ENCODE measurements at regions not wholly inside any gene's neighbourhood (a gene's known extent, or its start where the extent isn't known, plus 50 kb on each side); places are given as distances from the start of the nearest gene placed in this dataset.

DNA sequence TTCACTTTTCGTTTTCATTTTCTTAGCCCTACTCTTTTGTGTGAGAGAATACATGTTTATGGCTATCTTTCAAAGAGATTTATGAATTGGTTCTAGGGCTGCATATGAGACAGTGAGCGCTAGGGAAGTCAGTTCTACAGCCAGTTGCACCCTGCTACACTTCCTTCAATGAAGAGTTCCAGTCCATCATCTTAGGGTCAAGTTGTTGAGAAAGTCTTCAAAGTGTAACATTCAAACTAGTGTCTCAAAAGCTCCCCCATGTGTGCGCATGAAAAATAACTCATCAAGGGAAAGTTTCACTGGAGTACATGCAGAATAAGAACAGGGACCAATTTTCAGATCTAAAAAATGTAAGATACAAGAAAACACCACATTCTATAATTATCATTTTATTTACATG lies 317.2 kb downstream of the DEPDC1B start (continued):
- 0 out of 2 replicates have a peak, but pooled peaks have one; percentile 11 for TF ChIP-seq ATF7 (IDR thresholded peaks at IDR 0.05; ENCODE audit: low read depth)
- TF ChIP-seq, protein P1, sequence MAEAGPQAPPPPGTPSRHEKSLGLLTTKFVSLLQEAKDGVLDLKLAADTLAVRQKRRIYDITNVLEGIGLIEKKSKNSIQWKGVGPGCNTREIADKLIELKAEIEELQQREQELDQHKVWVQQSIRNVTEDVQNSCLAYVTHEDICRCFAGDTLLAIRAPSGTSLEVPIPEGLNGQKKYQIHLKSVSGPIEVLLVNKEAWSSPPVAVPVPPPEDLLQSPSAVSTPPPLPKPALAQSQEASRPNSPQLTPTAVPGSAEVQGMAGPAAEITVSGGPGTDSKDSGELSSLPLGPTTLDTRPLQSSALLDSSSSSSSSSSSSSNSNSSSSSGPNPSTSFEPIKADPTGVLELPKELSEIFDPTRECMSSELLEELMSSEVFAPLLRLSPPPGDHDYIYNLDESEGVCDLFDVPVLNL (IDR thresholded peaks at IDR 0.05; ENCODE audit: low read depth, low read length), result no peak
- TF ChIP-seq ATF3 (IDR thresholded peaks at IDR 0.05; ENCODE audit: borderline replicate concordance, extremely low read depth, low read depth, low read length), result no peak
- no peak for TF ChIP-seq ZNF207 (IDR thresholded peaks at IDR 0.05; ENCODE audit: borderline replicate concordance)
- no peak for TF ChIP-seq ETV6 (conservative IDR thresholded peaks at IDR 0.05 in 1 of 2, IDR thresholded peaks at IDR 0.05 in 1 of 2; ENCODE audit: borderline replicate concordance in 1 of 2, low read depth in 1 of 2)
- TF ChIP-seq MXI1 (IDR thresholded peaks at IDR 0.05; ENCODE audit: low read depth, low read length), result no peak
- TF ChIP-seq CHD4 (IDR thresholded peaks at IDR 0.05), result no peak

DNA sequence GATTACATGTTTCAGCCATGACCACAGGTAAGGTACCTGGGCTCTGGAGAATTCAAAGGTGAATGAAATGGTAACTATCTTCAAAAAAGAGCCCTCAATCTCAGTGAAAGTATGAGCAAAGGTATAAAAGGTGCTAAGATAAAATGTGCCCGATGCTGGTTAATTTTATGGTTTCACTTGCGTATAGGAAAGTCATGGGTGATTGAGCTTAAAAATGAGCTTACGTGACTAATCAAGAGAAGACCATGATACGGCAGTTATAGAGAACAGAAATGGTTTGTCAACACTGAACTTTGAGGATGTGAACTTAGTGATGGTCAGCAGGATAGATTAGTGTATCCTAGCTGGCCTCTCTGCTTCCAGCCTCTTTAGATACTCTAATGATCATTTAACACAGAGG lies 320.1 kb downstream of the DEPDC1B start:
- SMC1A ChIA-PET (ENCODE audit: uncharacterized antibody, unreplicated experiment), result interaction anchor here (1.0 to 2.9 kb wide), 6 partner anchors 9 to 204 kb away, joined by 3 to 10 read pairs (median 6); no protein-coding TSS in a partner anchor
- H3K4me3 ChIP-seq, result no peak overlapping the region
- peak; percentile 7 for FAIRE-seq
- POLR2A ChIA-PET, result interaction anchor here (1.0 kb wide), 1 partner anchor 10 kb away, joined by 3 read pairs; no protein-coding TSS in a partner anchor
- H3K79me2 ChIP-seq (ENCODE audit: control insufficient read depth, insufficient read depth, low read length), result no peaks in the 10 kb centered on the region
- H3K4me1 ChIP-seq (ENCODE audit: control insufficient read depth, insufficient read depth, low read length), result peaks cover 7% of the 10 kb centered on the region
- H3K9me3 ChIP-seq (replicated peaks; ENCODE audit: control insufficient read depth, insufficient read depth, low read length), result no peaks in the 10 kb centered on the region
- H2AFZ ChIP-seq (ENCODE audit: control insufficient read depth, low read depth, low read length), result no peak overlapping the region
- intact Hi-C loops (cut with micrococcal nuclease; ENCODE audit: unreplicated experiment), result loop anchor here (5.0 kb wide), 2 partner anchors 173 to 207 kb away; no protein-coding TSS in a partner anchor
- in situ Hi-C loops (cut with MboI), result loop anchor here (10.0 kb wide), 1 partner anchor 565 kb away; no protein-coding TSS in a partner anchor
- WGBS (ENCODE audit: insufficient coverage, insufficient replicate concordance, low lambda C conversion rate, missing lambda C conversion rate), result 7% methylated on average over 4 of the region's 4 CpGs
- peak; percentile 87 for ATAC-seq
- BruUV-seq (replicated peaks), result no TSS peak
- no peaks in the 10 kb centered on the region for H4K20me1 ChIP-seq (ENCODE audit: control insufficient read depth, insufficient read depth)
- peak; percentile 37 for DNase-seq (ENCODE audit: low read depth, low spot score)
- no peaks in the 10 kb centered on the region for H3K27me3 ChIP-seq (replicated peaks in 1 of 2; ENCODE audit: control insufficient read depth in 2 of 2, insufficient read depth in 2 of 2, low read length in 1 of 2)
- no peak overlapping the region for H3K27ac ChIP-seq (ENCODE audit: control insufficient read depth, insufficient read depth)
- H3K4me2 ChIP-seq (ENCODE audit: control insufficient read depth, insufficient read depth), result 0 out of 2 replicates have a peak overlapping the region, but pooled peaks have one; percentile 4
- CTCF ChIA-PET, result interaction anchor here (0.8 to 3.3 kb wide), 5 partner anchors 10 to 569 kb away, joined by 3 to 14 read pairs (median 3); no protein-coding TSS in a partner anchor
- RAD21 ChIA-PET (ENCODE audit: unreplicated experiment), result interaction anchor here (1.0 to 1.7 kb wide), 3 partner anchors 84 to 270 kb away, joined by 3 to 7 read pairs (median 5); no protein-coding TSS in a partner anchor
- H3K36me3 ChIP-seq (ENCODE audit: control insufficient read depth in 2 of 2, insufficient read depth in 2 of 2, low read length in 1 of 2), result no peaks in the 10 kb centered on the region
- H3K9ac ChIP-seq (ENCODE audit: control insufficient read depth, insufficient read depth, low read length), result no peak overlapping the region
- TF ChIP-seq ZNF622 (IDR thresholded peaks at IDR 0.05) (no peak), PAX5 (IDR thresholded peaks at IDR 0.05; ENCODE audit: borderline replicate concordance, low read depth, low read length) (peak; percentile 86), NFYA (IDR thresholded peaks at IDR 0.05; ENCODE audit: borderline replicate concordance, low read depth, low read length) (no peak), JUNB (IDR thresholded peaks at IDR 0.05) (no peak), ZNF274 (IDR thresholded peaks at IDR 0.05; ENCODE audit: insufficient read depth, insufficient read length) (no peak), NKRF (conservative IDR thresholded peaks at IDR 0.05) (no peak), HDGF (IDR thresholded peaks at IDR 0.05) (no peak), ASH2L (IDR thresholded peaks at IDR 0.05; ENCODE audit: borderline replicate concordance, low read depth) (no peak), HDAC2 (IDR thresholded peaks at IDR 0.05) (no peak)
- TF ChIP-seq, protein P2, sequence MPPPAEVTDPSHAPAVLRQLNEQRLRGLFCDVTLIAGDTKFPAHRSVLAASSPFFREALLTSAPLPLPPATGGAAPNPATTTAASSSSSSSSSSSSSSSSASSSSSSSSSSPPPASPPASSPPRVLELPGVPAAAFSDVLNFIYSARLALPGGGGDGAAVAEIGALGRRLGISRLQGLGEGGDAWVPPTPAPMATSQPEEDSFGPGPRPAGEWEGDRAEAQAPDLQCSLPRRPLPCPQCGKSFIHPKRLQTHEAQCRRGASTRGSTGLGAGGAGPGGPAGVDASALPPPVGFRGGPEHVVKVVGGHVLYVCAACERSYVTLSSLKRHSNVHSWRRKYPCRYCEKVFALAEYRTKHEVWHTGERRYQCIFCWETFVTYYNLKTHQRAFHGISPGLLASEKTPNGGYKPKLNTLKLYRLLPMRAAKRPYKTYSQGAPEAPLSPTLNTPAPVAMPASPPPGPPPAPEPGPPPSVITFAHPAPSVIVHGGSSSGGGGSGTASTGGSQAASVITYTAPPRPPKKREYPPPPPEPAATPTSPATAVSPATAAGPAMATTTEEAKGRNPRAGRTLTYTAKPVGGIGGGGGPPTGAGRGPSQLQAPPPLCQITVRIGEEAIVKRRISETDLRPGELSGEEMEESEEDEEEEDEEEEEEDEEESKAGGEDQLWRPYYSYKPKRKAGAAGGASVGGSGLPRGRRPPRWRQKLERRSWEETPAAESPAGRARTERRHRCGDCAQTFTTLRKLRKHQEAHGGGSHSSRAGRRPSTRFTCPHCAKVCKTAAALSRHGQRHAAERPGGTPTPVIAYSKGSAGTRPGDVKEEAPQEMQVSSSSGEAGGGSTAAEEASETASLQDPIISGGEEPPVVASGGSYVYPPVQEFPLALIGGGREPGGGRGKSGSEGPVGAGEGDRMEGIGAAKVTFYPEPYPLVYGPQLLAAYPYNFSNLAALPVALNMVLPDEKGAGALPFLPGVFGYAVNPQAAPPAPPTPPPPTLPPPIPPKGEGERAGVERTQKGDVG (CRISPR knock-in tag; IDR thresholded peaks at IDR 0.05), result no peak
